ENCODE measurements at regions not wholly inside any gene's neighbourhood (a gene's known extent, or its start where the extent isn't known, plus 50 kb on each side); places are given as distances from the start of the nearest gene placed in this dataset.

- TF ChIP-seq CTCF (conservative IDR thresholded peaks at IDR 0.05; ENCODE audit: low read depth in 2 of 2) (no peak), EZH2phosphoT487 (IDR thresholded peaks at IDR 0.05; ENCODE audit: unreplicated experiment) (no peak), EZH2 (IDR thresholded peaks at IDR 0.05; ENCODE audit: low read depth, unreplicated experiment) (no peak), POLR2AphosphoS5 (IDR thresholded peaks at IDR 0.05; ENCODE audit: low read depth) (no peak), ZNF331 (CRISPR knock-in tag; IDR thresholded peaks at IDR 0.05; ENCODE audit: low read depth) (no peak), REST (IDR thresholded peaks at IDR 0.05; ENCODE audit: unreplicated experiment) (no peak), CREB1 (CRISPR knock-in tag; IDR thresholded peaks at IDR 0.05; ENCODE audit: low read depth) (no peak), ETS1 (IDR thresholded peaks at IDR 0.05) (no peak), ZNF462 (CRISPR knock-in tag; IDR thresholded peaks at IDR 0.05) (no peak), ZNF114 (CRISPR knock-in tag; IDR thresholded peaks at IDR 0.05) (no peak), STAT1 (IDR thresholded peaks at IDR 0.05; ENCODE audit: unreplicated experiment) (no peak), JUNB (IDR thresholded peaks at IDR 0.05; ENCODE audit: unreplicated experiment) (no peak)
Observed at GRCh38 chr3:31189971-31190370, 295.5 kb upstream of the GADL1 start.
